Type B pancreatic cell (in vitro differentiated cells): ENCODE measurements at regions not wholly inside any gene's neighbourhood (a gene's known extent, or its start where the extent isn't known, plus 50 kb on each side); places are given as distances from the start of the nearest gene placed in this dataset.

Experiments
- DNase-seq: peaks from one replicate; pipeline ENCODE4 v3.0.0; 2021; ENCODE audit warnings: mixed read lengths; ENCODE audit not compliant: unreplicated experiment; ENCODE audit errors: extremely low spot score
- H3K27ac Mint-ChIP-seq: 2 replicates; pipeline ENCODE4 v1.8.0; 2021; ENCODE audit warnings: mild to moderate bottlenecking, mixed read lengths
- H3K27me3 Mint-ChIP-seq: 2 replicates; pipeline ENCODE4 v1.8.0; 2021; ENCODE audit warnings: mixed read lengths
- H3K36me3 Mint-ChIP-seq: 2 replicates; pipeline ENCODE4 v1.8.0; 2021; ENCODE audit warnings: mixed read lengths
- H3K4me1 Mint-ChIP-seq: one replicate; pipeline ENCODE4 v1.8.0; 2021; ENCODE audit warnings: mixed read lengths; ENCODE audit not compliant: unreplicated experiment
- H3K4me3 Mint-ChIP-seq: 2 replicates; pipeline ENCODE4 v1.8.0; 2021; ENCODE audit warnings: mild to moderate bottlenecking, mixed read lengths
- H3K9me3 Mint-ChIP-seq: 2 replicates; pipeline ENCODE4 v1.8.0; 2021; ENCODE audit warnings: mixed read lengths
- TF ChIP-seq, protein P1 (sequence below): fragments of 200-600 bp; sonication (generic); conservative IDR thresholded peaks from 2 replicates; pipeline ENCODE4 v1.5.0; 2021; ENCODE audit warnings: antibody characterized with exemption, mild to moderate bottlenecking

DNA sequence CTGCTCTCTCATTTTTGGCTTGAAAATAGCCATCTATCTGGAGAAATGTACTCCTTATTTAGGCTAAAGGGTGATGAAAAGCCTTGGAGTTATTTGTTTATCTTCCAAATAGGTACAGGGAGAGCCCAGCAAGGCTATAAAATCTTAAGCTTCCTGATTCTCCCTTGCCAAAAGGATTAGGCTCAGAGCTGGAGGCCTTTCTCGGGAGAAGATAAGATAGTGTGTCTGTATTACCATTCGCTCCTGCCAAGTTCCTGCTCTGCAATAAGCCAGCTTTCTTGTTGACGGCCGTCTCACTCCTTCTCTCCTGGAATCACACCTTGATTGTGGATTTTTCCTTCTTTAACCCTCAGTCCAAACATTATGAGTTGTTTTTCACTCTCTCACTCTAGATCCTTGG lies 171.8 kb upstream of the TTC29 start:
- Mint-ChIP-seq H3K4me1 (no peaks in the 10 kb centered on the region), H3K27me3 (no peaks in the 10 kb centered on the region), H3K27ac (no peak overlapping the region), H3K4me3 (no peak overlapping the region), H3K9me3 (peaks cover 5% of the 10 kb centered on the region), H3K36me3 (no peaks in the 10 kb centered on the region)
- no peak for DNase-seq
- TF ChIP-seq, protein P1, sequence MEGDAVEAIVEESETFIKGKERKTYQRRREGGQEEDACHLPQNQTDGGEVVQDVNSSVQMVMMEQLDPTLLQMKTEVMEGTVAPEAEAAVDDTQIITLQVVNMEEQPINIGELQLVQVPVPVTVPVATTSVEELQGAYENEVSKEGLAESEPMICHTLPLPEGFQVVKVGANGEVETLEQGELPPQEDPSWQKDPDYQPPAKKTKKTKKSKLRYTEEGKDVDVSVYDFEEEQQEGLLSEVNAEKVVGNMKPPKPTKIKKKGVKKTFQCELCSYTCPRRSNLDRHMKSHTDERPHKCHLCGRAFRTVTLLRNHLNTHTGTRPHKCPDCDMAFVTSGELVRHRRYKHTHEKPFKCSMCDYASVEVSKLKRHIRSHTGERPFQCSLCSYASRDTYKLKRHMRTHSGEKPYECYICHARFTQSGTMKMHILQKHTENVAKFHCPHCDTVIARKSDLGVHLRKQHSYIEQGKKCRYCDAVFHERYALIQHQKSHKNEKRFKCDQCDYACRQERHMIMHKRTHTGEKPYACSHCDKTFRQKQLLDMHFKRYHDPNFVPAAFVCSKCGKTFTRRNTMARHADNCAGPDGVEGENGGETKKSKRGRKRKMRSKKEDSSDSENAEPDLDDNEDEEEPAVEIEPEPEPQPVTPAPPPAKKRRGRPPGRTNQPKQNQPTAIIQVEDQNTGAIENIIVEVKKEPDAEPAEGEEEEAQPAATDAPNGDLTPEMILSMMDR: no peak

DNA sequence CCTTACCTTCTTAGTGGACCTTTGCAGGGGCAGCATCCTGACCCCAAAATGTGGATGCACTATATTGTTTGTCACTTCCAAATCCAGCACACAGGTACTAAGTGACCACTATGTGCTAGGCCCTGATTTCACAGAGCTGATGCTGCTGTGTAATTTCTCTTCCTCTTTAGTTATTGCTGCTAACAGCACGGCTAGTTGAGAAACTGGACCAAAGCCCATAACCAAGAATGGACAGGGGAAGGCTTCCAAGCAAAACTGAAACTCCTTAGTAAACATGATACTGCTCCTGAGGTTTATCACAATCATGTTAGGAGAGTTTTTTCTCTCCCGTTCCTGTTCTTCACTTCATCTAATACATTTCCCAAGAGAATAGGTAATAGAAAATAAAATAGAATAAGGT lies 172.9 kb upstream of the TTC29 start:
- Mint-ChIP-seq H3K4me3 (no peak overlapping the region), H3K27me3 (no peaks in the 10 kb centered on the region), H3K27ac (no peak overlapping the region), H3K4me1 (peaks cover 5% of the 10 kb centered on the region), H3K9me3 (peaks cover 5% of the 10 kb centered on the region), H3K36me3 (no peaks in the 10 kb centered on the region)
- TF ChIP-seq, protein P1: no peak
- no peak for DNase-seq

DNA sequence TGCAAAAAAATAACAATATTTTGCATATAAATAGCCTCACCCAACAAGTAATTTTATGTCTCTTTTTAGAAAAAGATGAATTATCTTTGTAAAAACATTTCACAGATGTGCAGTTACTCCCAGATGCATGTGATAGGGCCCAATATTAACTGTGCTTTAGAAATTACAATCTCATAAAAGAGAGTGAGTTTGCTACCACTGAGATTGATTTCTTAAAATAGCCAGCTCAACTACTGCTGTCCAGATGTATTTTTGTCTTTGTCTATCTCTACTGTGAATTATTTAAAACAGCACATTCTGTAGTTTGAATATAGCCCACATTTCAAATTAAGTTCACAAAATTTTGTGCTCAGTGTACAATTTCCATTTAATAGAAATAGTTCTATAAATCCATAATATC lies 177.0 kb upstream of the TTC29 start:
- Mint-ChIP-seq H3K4me1 (peaks cover 6% of the 10 kb centered on the region), H3K36me3 (no peaks in the 10 kb centered on the region)

DNA sequence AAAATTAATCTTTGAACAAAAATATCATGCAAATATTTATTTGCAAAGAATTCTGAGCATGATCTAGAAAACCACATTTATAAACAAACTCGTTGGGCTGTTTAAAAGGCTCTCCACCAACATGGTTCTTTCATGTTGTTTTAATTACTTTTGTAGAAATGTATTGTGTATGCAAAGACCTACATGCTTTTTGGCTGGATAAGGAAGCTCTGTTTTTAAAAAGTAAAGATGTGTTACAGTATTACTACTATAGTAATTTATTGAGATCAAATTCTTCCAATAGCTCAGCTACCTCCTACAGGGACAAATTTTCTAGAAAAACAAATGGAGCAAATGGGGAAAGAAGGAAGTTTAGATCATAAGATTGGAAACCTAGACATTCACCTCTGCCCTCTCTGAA lies 177.5 kb upstream of the TTC29 start:
- H3K4me1 Mint-ChIP-seq: peaks cover 6% of the 10 kb centered on the region
- no peak overlapping the region for H3K4me3 Mint-ChIP-seq
- no peaks in the 10 kb centered on the region for H3K36me3 Mint-ChIP-seq
- peaks cover 5% of the 10 kb centered on the region for H3K9me3 Mint-ChIP-seq
- no peak overlapping the region for H3K27ac Mint-ChIP-seq
- DNase-seq: no peak
- no peaks in the 10 kb centered on the region for H3K27me3 Mint-ChIP-seq
- TF ChIP-seq, protein P1: no peak

More for the DNA sequence above, 177.0 kb upstream of the TTC29 start:
- Mint-ChIP-seq H3K27me3 (no peaks in the 10 kb centered on the region), H3K4me3 (no peak overlapping the region), H3K9me3 (peaks cover 5% of the 10 kb centered on the region), H3K27ac (no peak overlapping the region)
- DNase-seq: no peak
- TF ChIP-seq, protein P1: no peak

DNA sequence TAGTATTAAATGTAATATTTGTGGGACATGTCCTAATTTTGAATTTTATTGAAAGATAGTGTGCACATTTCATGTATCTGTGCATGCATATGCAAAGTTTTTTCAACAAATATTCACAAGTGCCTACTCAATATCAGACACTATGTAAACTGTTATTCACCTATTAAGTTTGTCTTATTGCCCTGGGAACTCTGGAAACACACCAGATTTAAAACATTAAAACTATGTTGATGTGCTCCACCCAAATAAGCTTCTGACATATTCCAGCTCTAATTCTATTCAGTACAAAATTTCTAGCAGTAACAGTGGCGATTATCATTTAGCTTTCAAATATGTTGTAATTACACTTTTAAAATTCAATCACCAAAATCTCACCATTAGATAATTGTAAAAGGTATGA lies 183.1 kb upstream of the TTC29 start:
- H3K27ac Mint-ChIP-seq: no peak overlapping the region
- TF ChIP-seq, protein P1: no peak

DNA sequence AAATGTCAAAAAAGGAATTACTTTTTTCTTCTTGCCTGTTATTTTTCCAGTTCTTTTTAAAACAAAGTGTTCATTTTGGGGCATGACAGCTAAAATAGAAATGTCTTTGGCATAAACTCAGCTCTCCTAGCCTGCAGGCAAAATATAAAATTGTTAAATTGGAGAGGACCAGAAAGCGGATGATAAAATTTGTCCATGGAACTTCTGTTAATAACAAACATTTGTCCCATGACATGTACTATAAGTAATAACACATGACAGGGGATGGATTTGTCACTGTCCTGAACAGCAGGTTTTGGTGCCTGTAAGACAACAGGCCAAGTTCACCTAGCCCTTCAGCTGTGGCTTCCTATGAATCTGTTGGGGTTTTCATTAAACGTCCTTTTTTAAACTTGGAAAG lies 184.0 kb upstream of the TTC29 start:
- H3K4me3 Mint-ChIP-seq: no peak overlapping the region

More for the DNA sequence above, 183.1 kb upstream of the TTC29 start:
- no peak for DNase-seq
- Mint-ChIP-seq H3K4me1 (no peaks in the 10 kb centered on the region), H3K27me3 (no peaks in the 10 kb centered on the region), H3K36me3 (no peaks in the 10 kb centered on the region), H3K4me3 (no peak overlapping the region), H3K9me3 (peaks cover 5% of the 10 kb centered on the region)

More for the DNA sequence above, 184.0 kb upstream of the TTC29 start:
- peaks cover 5% of the 10 kb centered on the region for H3K9me3 Mint-ChIP-seq
- no peaks in the 10 kb centered on the region for H3K27me3 Mint-ChIP-seq
- no peaks in the 10 kb centered on the region for H3K4me1 Mint-ChIP-seq
- TF ChIP-seq, protein P1: no peak
- H3K27ac Mint-ChIP-seq: no peak overlapping the region
- no peak for DNase-seq
- no peaks in the 10 kb centered on the region for H3K36me3 Mint-ChIP-seq
